Left colon (tissue), 2 donors: ENCODE measurements at regions not wholly inside any gene's neighbourhood (a gene's known extent, or its start where the extent isn't known, plus 50 kb on each side); places are given as distances from the start of the nearest gene placed in this dataset.
"Not testable (repeated sequence)": the region's sequence is repeated elsewhere in the genome, so short reads cannot be mapped to it uniquely, and the experiment has no call there.

Experiments
- ATAC-seq: fragments of 200-7000 bp; cut with Tn5 transposase; one replicate; pipeline ENCODE4 v1.9.1; 2020; ENCODE audit warnings: mild to moderate bottlenecking, moderate library complexity
- DNase-seq, 2 donors: peaks; one replicate each; pipeline ENCODE4 v3.0.0-alpha.2; 2020
- intact Hi-C, 2 donors: fragments of 100-400 bp; cut with DNase I in 1 of 2; cut with micrococcal nuclease in 1 of 2; formaldehyde crosslinking; loops; one replicate each; pipeline versions ENCODE4 v1.11.2 to v1.14.0; 2022; cut with DNase I, micrococcal nuclease
- donor health status: DM: no; HTN: no; CAD: no.
- donor health status: DM: yes; HTN: yes; CAD: no.

DNA sequence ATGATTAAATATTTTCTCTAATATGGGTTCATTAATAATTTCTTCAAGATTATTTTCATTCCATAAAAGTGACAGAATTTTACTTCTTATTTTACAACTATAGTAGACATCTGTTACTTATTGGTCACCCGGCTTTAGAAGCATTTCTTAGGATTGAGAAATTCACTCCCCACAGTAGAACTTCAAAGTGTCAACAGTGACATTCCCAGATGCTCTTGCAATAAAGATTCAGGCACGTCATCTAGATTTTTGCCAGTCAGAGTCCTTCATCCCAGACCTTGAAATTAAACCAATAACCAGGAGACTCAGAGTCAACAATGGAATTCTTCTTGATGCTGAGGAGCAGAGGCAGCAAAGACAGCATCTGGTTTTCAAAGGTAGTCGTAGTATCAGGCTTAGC lies 190.8 kb downstream of the VGLL3 start:
- intact Hi-C loops, result no loop called here
- no peak for DNase-seq
- no peak for ATAC-seq

DNA sequence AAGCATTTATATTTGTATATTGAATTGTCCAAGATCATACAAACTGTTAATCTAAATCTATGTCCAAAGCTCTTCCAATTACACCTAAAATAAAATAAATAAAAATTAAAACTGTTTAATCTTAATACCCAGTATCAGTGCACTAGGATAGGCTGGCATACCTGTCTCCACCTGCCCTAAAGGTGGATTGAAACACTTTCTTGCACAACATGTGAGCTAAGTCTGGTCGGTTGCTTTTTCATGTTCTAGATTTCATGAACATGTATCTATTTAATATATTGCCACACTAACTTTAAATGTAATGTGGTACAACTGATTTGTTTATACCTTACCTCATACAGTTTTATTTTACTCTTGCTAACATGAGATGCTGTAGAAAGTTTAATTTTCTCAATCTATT lies 193.0 kb downstream of the VGLL3 start:
- intact Hi-C loops, result no loop called here
- DNase-seq (no peak), ATAC-seq (no peak)

DNA sequence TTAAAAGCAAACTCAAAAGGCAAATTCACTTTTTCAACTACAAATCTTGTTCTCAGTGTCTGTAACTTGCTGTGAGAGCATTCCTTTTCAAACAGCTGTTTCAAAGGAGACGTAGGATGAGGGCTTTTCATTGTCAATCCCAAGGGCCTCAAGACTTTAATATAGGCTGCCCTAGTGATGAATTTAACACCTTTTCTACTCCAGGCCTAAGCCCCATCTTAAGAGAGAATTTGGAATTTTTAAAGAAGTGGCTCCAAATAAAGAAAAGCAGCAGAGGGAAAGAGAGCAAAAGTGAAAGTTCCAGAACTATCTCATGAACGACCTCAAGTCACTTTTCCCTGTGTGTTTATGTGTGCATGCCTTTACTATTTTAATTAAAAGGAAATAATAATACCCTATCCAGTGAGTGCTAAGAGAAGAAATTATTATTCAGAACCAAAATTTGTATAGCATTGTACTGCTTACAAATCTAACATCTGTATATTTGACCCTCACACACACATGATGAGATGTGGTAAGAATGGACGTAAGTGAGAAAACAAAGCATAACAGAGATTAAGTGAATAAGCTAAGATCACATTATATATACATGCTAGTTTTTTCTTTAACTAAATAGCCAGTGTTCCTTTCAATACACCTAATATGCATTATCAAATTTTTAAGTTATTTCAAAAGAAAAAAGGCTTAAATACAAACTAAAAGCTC lies 196.4 kb downstream of the VGLL3 start:
- no peak for DNase-seq
- intact Hi-C loops, result no loop called here
- no peak for ATAC-seq

GRCh38 chr3:86793786-86794185 lies 197.2 kb downstream of the VGLL3 start:
- DNase-seq (no peak), ATAC-seq (no peak)
- intact Hi-C loops, result no loop called here

DNA sequence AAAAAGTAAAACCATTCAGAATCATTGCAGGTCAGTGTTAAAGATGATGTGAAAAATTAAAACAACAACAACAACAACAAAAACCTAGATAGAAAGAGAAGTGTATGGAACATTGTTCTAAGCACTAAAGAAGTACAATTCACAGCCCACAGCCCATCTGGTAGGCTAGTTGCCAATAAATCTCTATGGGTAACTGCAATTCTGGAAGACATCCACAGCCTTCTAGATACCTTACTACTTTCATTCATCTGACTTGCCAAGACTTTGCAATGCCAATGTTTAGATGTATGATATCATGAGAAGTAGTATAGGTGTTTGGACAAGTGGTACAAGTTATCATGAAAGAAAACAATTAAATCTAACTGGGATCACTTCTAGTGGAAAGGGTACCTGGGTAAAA lies 198.6 kb downstream of the VGLL3 start:
- intact Hi-C loops, result no loop called here

GRCh38 chr3:86790884-86791549 lies 199.9 kb downstream of the VGLL3 start:
- DNase-seq (no peak), ATAC-seq (no peak)
- intact Hi-C loops, result no loop called here

More for the DNA sequence above, 198.6 kb downstream of the VGLL3 start:
- ATAC-seq, result no peak
- no peak for DNase-seq

- intact Hi-C loops, result no loop called here
- no peak for DNase-seq
- ATAC-seq, result no peak
Observed at GRCh38 chr3:86788371-86788770, 202.6 kb downstream of the VGLL3 start.

DNA sequence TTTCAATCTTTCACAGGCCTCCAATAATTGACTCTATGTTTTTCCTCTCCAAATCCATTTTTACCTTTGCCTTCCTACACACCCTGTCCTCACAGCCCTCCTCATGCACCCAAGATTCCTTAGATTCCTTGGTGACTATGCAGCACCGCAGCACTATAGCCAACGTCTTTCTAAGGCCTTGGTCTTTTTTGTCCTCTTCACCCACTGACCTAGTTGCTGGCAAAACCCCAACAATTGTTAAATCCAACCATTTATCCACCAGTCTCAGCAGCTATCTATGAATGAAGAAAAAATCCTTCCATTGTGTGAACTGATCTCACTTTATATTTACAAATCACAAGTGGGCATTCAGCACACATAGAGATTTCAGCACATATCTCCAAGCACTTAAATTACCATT lies 203.9 kb downstream of the VGLL3 start:
- no peak for DNase-seq
- intact Hi-C loops, result no loop called here
- no peak for ATAC-seq

GRCh38 chr3:86785386-86785785 lies 205.6 kb downstream of the VGLL3 start:
- no peak for ATAC-seq
- intact Hi-C loops, result no loop called here
- DNase-seq, result no peak

- DNase-seq, result no peak
- ATAC-seq, result no peak
- intact Hi-C loops, result no loop called here
Observed at GRCh38 chr3:86782866-86783265, 208.1 kb downstream of the VGLL3 start.

DNA sequence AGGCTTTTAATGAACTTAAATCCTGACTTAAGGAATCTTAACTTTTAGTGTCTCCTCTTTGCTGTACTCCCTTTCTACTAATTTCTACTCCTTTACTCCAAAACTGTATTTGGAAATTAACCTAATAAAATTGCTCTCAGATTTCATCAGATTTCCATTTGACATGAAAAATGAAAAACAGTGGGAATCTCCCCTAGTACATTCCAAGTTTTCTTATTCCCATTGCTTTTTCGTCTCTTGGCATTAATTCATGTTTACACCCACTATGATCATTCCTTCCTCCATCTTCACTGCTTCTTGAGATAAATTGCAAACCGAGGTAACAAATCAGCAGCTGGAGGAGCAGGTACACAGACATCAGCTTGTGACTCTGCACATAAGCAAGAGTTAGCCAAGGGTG lies 208.7 kb downstream of the VGLL3 start:
- ATAC-seq (no peak), DNase-seq (no peak)
- intact Hi-C loops, result no loop called here

GRCh38 chr3:86774082-86774691 lies 216.8 kb downstream of the VGLL3 start:
- ATAC-seq, result no peak
- intact Hi-C loops, result loop anchor here in 1 of 2 donors (2.0 to 10.0 kb wide), 2 partner anchors 309 to 391 kb away; no protein-coding TSS in a partner anchor

GRCh38 chr3:86772699-86773098 lies 218.2 kb downstream of the VGLL3 start:
- DNase-seq (no peak), ATAC-seq (no peak)
- intact Hi-C loops, result loop anchor here in 1 of 2 donors (10.0 kb wide), 1 partner anchor 392 kb away; no protein-coding TSS in a partner anchor

More at GRCh38 chr3:86774082-86774691, 216.8 kb downstream of the VGLL3 start:
- DNase-seq, result no peak

- ATAC-seq (no peak), DNase-seq (no peak)
- intact Hi-C loops, result loop anchor here in 1 of 2 donors (10.0 kb wide), 1 partner anchor 393 kb away; no protein-coding TSS in a partner anchor
Observed at GRCh38 chr3:86771741-86772512, 219.0 kb downstream of the VGLL3 start.

GRCh38 chr3:86766331-86766730 lies 224.6 kb downstream of the VGLL3 start:
- intact Hi-C loops, result no loop called here
- no peak for DNase-seq

DNA sequence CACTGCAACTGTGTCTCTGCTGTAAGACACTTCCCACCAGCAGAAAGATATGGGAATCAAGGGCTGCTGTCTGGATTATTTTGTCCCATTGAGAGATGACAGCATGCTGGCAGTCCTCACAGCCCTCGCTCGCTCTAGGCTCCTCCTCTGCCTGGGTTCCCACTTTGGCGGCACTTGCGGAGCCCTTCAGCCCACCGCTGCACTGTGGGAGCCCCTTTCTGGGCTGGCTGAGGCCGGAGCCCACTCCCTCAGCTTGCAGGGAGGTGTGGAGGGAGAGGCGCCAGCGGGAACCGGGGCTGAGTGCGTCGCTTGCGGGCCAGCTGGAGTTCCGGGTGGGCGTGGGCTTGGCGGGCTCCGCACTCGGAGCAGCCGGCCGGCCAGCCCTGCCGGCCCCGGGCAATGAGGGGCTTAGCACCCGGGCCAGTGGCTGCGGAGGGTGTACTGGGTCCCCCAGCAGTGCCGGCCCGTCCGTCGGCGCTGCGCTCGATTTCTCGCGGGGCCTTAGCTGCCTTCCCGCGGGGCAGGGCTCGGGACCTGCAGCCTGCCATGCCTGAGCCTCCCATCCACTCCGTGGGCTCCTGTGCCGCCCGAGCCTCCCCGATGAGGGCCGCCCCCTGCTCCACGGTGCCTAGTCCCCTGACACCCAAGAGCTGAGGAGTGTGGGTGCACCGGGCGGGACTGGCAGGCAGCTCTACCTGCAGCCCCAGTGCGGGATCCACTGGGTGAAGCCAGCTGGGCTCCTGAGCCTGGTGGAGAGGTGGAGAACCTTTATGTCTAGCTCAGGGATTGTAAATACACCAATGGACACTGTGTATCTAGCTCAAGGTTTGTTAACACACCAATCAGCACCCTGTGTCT lies 233.4 kb downstream of the VGLL3 start:
- ATAC-seq, intact Hi-C loops, DNase-seq: not testable (repeated sequence)

More at GRCh38 chr3:86766331-86766730, 224.6 kb downstream of the VGLL3 start:
- ATAC-seq, result no peak

GRCh38 chr3:86748015-86748414 lies 242.9 kb downstream of the VGLL3 start:
- intact Hi-C loops, result no loop called here
- ATAC-seq, result no peak
- no peak for DNase-seq

- intact Hi-C loops, result no loop called here
- DNase-seq (no peak), ATAC-seq (no peak)
Observed at GRCh38 chr3:86744051-86744450, 246.9 kb downstream of the VGLL3 start.
